PFSK-1 (cell line): ENCODE measurements at regions not wholly inside any gene's neighbourhood (a gene's known extent, or its start where the extent isn't known, plus 50 kb on each side); places are given as distances from the start of the nearest gene placed in this dataset.

Experiments
- FOXP2 ChIP-seq: optimal IDR thresholded peaks from 2 replicates; pipeline ENCODE3; 2011; ENCODE audit warnings: borderline replicate concordance, control low read depth, inconsistent platforms; ENCODE audit not compliant: insufficient read depth; ENCODE audit errors: extremely low read length, extremely low read depth
- POLR2AphosphoS5 ChIP-seq: IDR thresholded peaks from 2 replicates; pipeline ENCODE4 v1.6.1; 2012; ENCODE audit warnings: low read depth, mild to moderate bottlenecking, control low read depth, low read length, moderate library complexity
- REST ChIP-seq, 2 experiments: IDR thresholded peaks; 2 replicates each; pipeline versions ENCODE4 v1.6.1 to v1.8.0; 2011 to 2012; ENCODE audit warnings: low read depth in 2 of 2, low read length in 2 of 2, control low read depth in 1 of 2, inconsistent platforms in 1 of 2, mild to moderate bottlenecking in 1 of 2, moderate library complexity in 1 of 2; ENCODE audit not compliant: insufficient read depth in 1 of 2
- SIN3A ChIP-seq: IDR thresholded peaks from 2 replicates; pipeline ENCODE4 v1.6.1; 2012; ENCODE audit warnings: mild to moderate bottlenecking, low read length, moderate library complexity, borderline replicate concordance; ENCODE audit not compliant: insufficient read depth
- TAF1 ChIP-seq: IDR thresholded peaks from 2 replicates; pipeline ENCODE4 v1.6.1; 2012; ENCODE audit warnings: low read length, control low read depth, borderline replicate concordance; ENCODE audit not compliant: insufficient read depth

- no peak for TF ChIP-seq FOXP2
- no peak for TF ChIP-seq REST (IDR thresholded peaks at IDR 0.05; ENCODE audit: insufficient read depth in 1 of 2, low read depth in 2 of 2, low read length in 2 of 2)
- TF ChIP-seq TAF1: no peak
- no peak for TF ChIP-seq POLR2AphosphoS5
- no peak for TF ChIP-seq SIN3A
Measured at GRCh38 chr2:145691659-145692058, 1171.7 kb upstream of the ZEB2 start.

- no peak for TF ChIP-seq POLR2AphosphoS5
- TF ChIP-seq REST (IDR thresholded peaks at IDR 0.05; ENCODE audit: insufficient read depth in 1 of 2, low read depth in 2 of 2, low read length in 2 of 2): no peak
- no peak for TF ChIP-seq SIN3A
- no peak for TF ChIP-seq FOXP2
- no peak for TF ChIP-seq TAF1
Measured at GRCh38 chr2:145690183-145690778, 1170.4 kb upstream of the ZEB2 start.

- TF ChIP-seq FOXP2 (no peak), REST (IDR thresholded peaks at IDR 0.05; ENCODE audit: insufficient read depth in 1 of 2, low read depth in 2 of 2, low read length in 2 of 2) (no peak)
Measured at GRCh38 chr2:145689277-145689676, 1169.4 kb upstream of the ZEB2 start.

GRCh38 chr2:145688156-145688555 is 1168.2 kb upstream of the ZEB2 start:
- TF ChIP-seq FOXP2: no peak
- TF ChIP-seq REST (IDR thresholded peaks at IDR 0.05; ENCODE audit: insufficient read depth in 1 of 2, low read depth in 2 of 2, low read length in 2 of 2): no peak
- TF ChIP-seq POLR2AphosphoS5: no peak
- TF ChIP-seq TAF1: no peak
- TF ChIP-seq SIN3A: no peak

- no peak for TF ChIP-seq REST (IDR thresholded peaks at IDR 0.05; ENCODE audit: insufficient read depth in 1 of 2, low read depth in 2 of 2, low read length in 2 of 2)
- no peak for TF ChIP-seq TAF1
- TF ChIP-seq POLR2AphosphoS5: no peak
- no peak for TF ChIP-seq SIN3A
- TF ChIP-seq FOXP2: no peak
Measured at GRCh38 chr2:145687442-145688134, 1167.7 kb upstream of the ZEB2 start.
